H1 (cell line): ENCODE measurements at regions not wholly inside any gene's neighbourhood (a gene's known extent, or its start where the extent isn't known, plus 50 kb on each side); places are given as distances from the start of the nearest gene placed in this dataset.
"Not testable (repeated sequence)": the region's sequence is repeated elsewhere in the genome, so short reads cannot be mapped to it uniquely, and the experiment has no call there.

Experiments
- CBX8 ChIP-seq: fragments of 300-800, 300-1000 bp; sonication (generic); IDR thresholded peaks from 2 replicates; pipeline ENCODE4 v1.7.1; 2016; ENCODE audit warnings: low read depth, low read length, borderline replicate concordance
- CEBPB ChIP-seq: IDR thresholded peaks from 2 replicates; pipeline ENCODE4 v1.6.1; 2012; ENCODE audit warnings: low read depth, low read length
- CHD2 ChIP-seq: IDR thresholded peaks from 2 replicates; pipeline ENCODE4 v1.6.1; 2012; ENCODE audit warnings: low read length, improper control_type of control experiment
- JUND ChIP-seq: IDR thresholded peaks from 2 replicates; pipeline ENCODE4 v1.6.1; 2011; ENCODE audit warnings: mild to moderate bottlenecking, improper control_type of control experiment, low read length
- POLR2A ChIP-seq, 2 experiments: IDR thresholded peaks; 1 replicate in 1 of 2; 2 replicates in 1 of 2; pipeline ENCODE4 v1.6.1; 2011; ENCODE audit warnings: low read depth in 2 of 2, low read length in 2 of 2, mild to moderate bottlenecking in 2 of 2; ENCODE audit errors: control extremely low read depth in 1 of 2
- POLR2AphosphoS5 ChIP-seq: IDR thresholded peaks from 2 replicates; pipeline ENCODE4 v1.6.1; 2011; ENCODE audit warnings: low read depth, low read length
- TEAD4 ChIP-seq: IDR thresholded peaks from 2 replicates; pipeline ENCODE4 v1.6.1; 2012; ENCODE audit warnings: low read depth, low read length, inconsistent platforms, mixed read lengths
- TF ChIP-seq, protein P1 (sequence below), 3 experiments: IDR thresholded peaks; 1 replicate in 2 of 3; 2 replicates in 1 of 3; pipeline versions ENCODE4 v1.5.1 to v1.6.1; 2011; ENCODE audit warnings: low read length in 3 of 3, mild to moderate bottlenecking in 3 of 3, inconsistent platforms in 2 of 3, low read depth in 1 of 3, moderate library complexity in 1 of 3; ENCODE audit not compliant: insufficient read depth in 1 of 3; ENCODE audit errors: control extremely low read depth in 1 of 3
- TF ChIP-seq, protein P2 (sequence below): IDR thresholded peaks from 2 replicates; pipeline ENCODE4 v1.6.1; 2011; ENCODE audit warnings: low read depth, mild to moderate bottlenecking, low read length; ENCODE audit not compliant: insufficient read depth

GRCh38 chr2:87093252-87093651 is 71.6 kb upstream of the PLGLB1 start:
- TF ChIP-seq POLR2AphosphoS5; POLR2A (IDR thresholded peaks at IDR 0.05; ENCODE audit: control extremely low read depth in 1 of 2, low read depth in 2 of 2, low read length in 2 of 2); JUND; TEAD4; CEBPB; CHD2; CBX8: not testable (repeated sequence)
- TF ChIP-seq, protein P1, sequence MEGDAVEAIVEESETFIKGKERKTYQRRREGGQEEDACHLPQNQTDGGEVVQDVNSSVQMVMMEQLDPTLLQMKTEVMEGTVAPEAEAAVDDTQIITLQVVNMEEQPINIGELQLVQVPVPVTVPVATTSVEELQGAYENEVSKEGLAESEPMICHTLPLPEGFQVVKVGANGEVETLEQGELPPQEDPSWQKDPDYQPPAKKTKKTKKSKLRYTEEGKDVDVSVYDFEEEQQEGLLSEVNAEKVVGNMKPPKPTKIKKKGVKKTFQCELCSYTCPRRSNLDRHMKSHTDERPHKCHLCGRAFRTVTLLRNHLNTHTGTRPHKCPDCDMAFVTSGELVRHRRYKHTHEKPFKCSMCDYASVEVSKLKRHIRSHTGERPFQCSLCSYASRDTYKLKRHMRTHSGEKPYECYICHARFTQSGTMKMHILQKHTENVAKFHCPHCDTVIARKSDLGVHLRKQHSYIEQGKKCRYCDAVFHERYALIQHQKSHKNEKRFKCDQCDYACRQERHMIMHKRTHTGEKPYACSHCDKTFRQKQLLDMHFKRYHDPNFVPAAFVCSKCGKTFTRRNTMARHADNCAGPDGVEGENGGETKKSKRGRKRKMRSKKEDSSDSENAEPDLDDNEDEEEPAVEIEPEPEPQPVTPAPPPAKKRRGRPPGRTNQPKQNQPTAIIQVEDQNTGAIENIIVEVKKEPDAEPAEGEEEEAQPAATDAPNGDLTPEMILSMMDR (IDR thresholded peaks at IDR 0.05; ENCODE audit: control extremely low read depth in 1 of 3, insufficient read depth in 1 of 3, low read depth in 1 of 3, low read length in 3 of 3), result not testable (repeated sequence)
- TF ChIP-seq, protein P2, sequence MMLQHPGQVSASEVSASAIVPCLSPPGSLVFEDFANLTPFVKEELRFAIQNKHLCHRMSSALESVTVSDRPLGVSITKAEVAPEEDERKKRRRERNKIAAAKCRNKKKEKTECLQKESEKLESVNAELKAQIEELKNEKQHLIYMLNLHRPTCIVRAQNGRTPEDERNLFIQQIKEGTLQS, result not testable (repeated sequence)
